Hepatocyte (in vitro differentiated cells): ENCODE measurements at regions not wholly inside any gene's neighbourhood (a gene's known extent, or its start where the extent isn't known, plus 50 kb on each side); places are given as distances from the start of the nearest gene placed in this dataset.

Source experiments
- DNase-seq: peaks from one replicate; pipeline ENCODE4 v3.0.0-alpha.2; 2016; ENCODE audit warnings: low spot score
- H2AFZ ChIP-seq: fragments of 200-600 bp; sonication (generic); 2 replicates; pipeline ENCODE4 v1.6.0; 2016; ENCODE audit warnings: antibody characterized with exemption, mild to moderate bottlenecking
- H3K27ac ChIP-seq: fragments of 200-600 bp; sonication (generic); 2 replicates; pipeline ENCODE4 v1.5.1; 2016; ENCODE audit warnings: mild to moderate bottlenecking
- H3K27me3 ChIP-seq: fragments of 200-600 bp; sonication (generic); 2 replicates; pipeline ENCODE4 v1.6.1; 2016
- H3K36me3 ChIP-seq: fragments of 200-600 bp; sonication (generic); replicated peaks from 2 replicates; pipeline ENCODE4 v1.5.1; 2016; ENCODE audit warnings: low read depth; ENCODE audit not compliant: insufficient read depth
- H3K4me1 ChIP-seq: fragments of 200-600 bp; sonication (generic); 2 replicates; pipeline ENCODE4 v1.5.1; 2016; ENCODE audit warnings: mild to moderate bottlenecking, moderate library complexity; ENCODE audit not compliant: insufficient read depth
- H3K4me2 ChIP-seq: fragments of 200-600 bp; sonication (generic); 2 replicates; pipeline ENCODE4 v1.6.0; 2016
- H3K4me3 ChIP-seq: fragments of 200-600 bp; sonication (generic); 2 replicates; pipeline ENCODE4 v1.5.1; 2016; ENCODE audit warnings: mild to moderate bottlenecking
- H3K79me2 ChIP-seq: fragments of 200-600 bp; sonication (generic); 2 replicates; pipeline ENCODE4 v1.6.0; 2017; ENCODE audit warnings: mild to moderate bottlenecking
- H3K9me2 ChIP-seq: fragments of 200-600 bp; sonication (generic); replicated peaks from 2 replicates; pipeline ENCODE4 v1.6.0; 2017; ENCODE audit warnings: mild to moderate bottlenecking; ENCODE audit not compliant: insufficient read depth
- H3K9me3 ChIP-seq: fragments of 200-600 bp; sonication (generic); 2 replicates; pipeline ENCODE4 v1.5.1; 2016; ENCODE audit warnings: low read depth, mild to moderate bottlenecking
- H4K20me1 ChIP-seq: fragments of 200-600 bp; sonication (generic); 2 replicates; pipeline ENCODE4 v1.6.0; 2016; ENCODE audit warnings: mild to moderate bottlenecking; ENCODE audit not compliant: insufficient read depth, poor library complexity, severe bottlenecking
- CTCF ChIP-seq: fragments of 200-600 bp; sonication (generic); IDR thresholded peaks from 2 replicates; pipeline ENCODE4 v1.5.1; 2016; ENCODE audit warnings: antibody characterized with exemption, mild to moderate bottlenecking; ENCODE audit not compliant: poor library complexity
- EZH2 ChIP-seq: fragments of 200-600 bp; sonication (generic); IDR thresholded peaks from 2 replicates; pipeline ENCODE4 v1.6.1; 2016; ENCODE audit warnings: antibody characterized with exemption, mild to moderate bottlenecking, borderline replicate concordance
- EZH2phosphoT487 ChIP-seq: fragments of 200-600 bp; sonication (generic); IDR thresholded peaks from one replicate; pipeline ENCODE4 v1.6.1; 2018; ENCODE audit warnings: antibody characterized with exemption, mild to moderate bottlenecking, low read depth, moderate library complexity; ENCODE audit not compliant: unreplicated experiment, severe bottlenecking
- WGBS: methylation state at CpG from one replicate; pipeline ENCODE4 v1.1.6; 2016; ENCODE audit warnings: low lambda C conversion rate; ENCODE audit errors: missing lambda C conversion rate; 5-methylcytosine and 5-hydroxymethylcytosine counted together

GRCh38 chr20:23203310-23203709 lies 117.2 kb upstream of the CD93 start:
- no peaks in the 10 kb centered on the region for H3K27me3 ChIP-seq
- TF ChIP-seq EZH2phosphoT487, result no peak
- no peak for TF ChIP-seq EZH2
- no peak for TF ChIP-seq CTCF

GRCh38 chr20:23201658-23202057 lies 115.5 kb upstream of the CD93 start:
- Histone ChIP-seq H3K9me2 (no peaks in the 10 kb centered on the region), H3K79me2 (no peaks in the 10 kb centered on the region), H4K20me1 (no peaks in the 10 kb centered on the region), H3K4me2 (no peak overlapping the region), H3K9me3 (no peaks in the 10 kb centered on the region), H3K27me3 (no peaks in the 10 kb centered on the region), H3K36me3 (no peaks in the 10 kb centered on the region), H3K4me1 (peaks cover 28% of the 10 kb centered on the region), H3K4me3 (no peak overlapping the region), H3K27ac (no peak overlapping the region), H2AFZ (no peak overlapping the region)
- TF ChIP-seq EZH2 (no peak), CTCF (no peak), EZH2phosphoT487 (no peak)
- 87% methylated on average over 6 of the region's 6 CpGs for whole genome bisulfite sequencing
- no peak for DNase-seq

More at GRCh38 chr20:23203310-23203709, 117.2 kb upstream of the CD93 start:
- Histone ChIP-seq H3K9me3 (no peaks in the 10 kb centered on the region), H3K79me2 (no peaks in the 10 kb centered on the region), H3K9me2 (no peaks in the 10 kb centered on the region), H2AFZ (no peak overlapping the region), H3K36me3 (no peaks in the 10 kb centered on the region), H3K4me3 (no peak overlapping the region), H4K20me1 (no peaks in the 10 kb centered on the region), H3K4me2 (no peak overlapping the region), H3K4me1 (peaks cover 32% of the 10 kb centered on the region), H3K27ac (no peak overlapping the region)
- DNase-seq, result no peak
- WGBS, result 89% methylated on average over 2 of the region's 2 CpGs

- Histone ChIP-seq H3K4me2 (no peak overlapping the region), H3K79me2 (no peaks in the 10 kb centered on the region), H2AFZ (no peak overlapping the region), H3K9me3 (no peaks in the 10 kb centered on the region), H3K36me3 (no peaks in the 10 kb centered on the region), H3K27me3 (no peaks in the 10 kb centered on the region), H3K27ac (no peak overlapping the region), H4K20me1 (no peaks in the 10 kb centered on the region), H3K9me2 (no peaks in the 10 kb centered on the region), H3K4me3 (no peak overlapping the region), H3K4me1 (peaks cover 21% of the 10 kb centered on the region)
- no peak for TF ChIP-seq EZH2phosphoT487
- TF ChIP-seq EZH2, result no peak
- peak; percentile 44 for TF ChIP-seq CTCF
- DNase-seq, result peak; percentile 75
- WGBS, result 36% methylated on average over 6 of the region's 6 CpGs
Observed at GRCh38 chr20:23200914-23201313, 114.8 kb upstream of the CD93 start.

- no peak overlapping the region for H3K4me3 ChIP-seq
- 93% methylated on average over 12 of the region's 12 CpGs for WGBS
- no peaks in the 10 kb centered on the region for H3K27me3 ChIP-seq
- TF ChIP-seq EZH2phosphoT487 (no peak), CTCF (no peak)
- H3K4me1 ChIP-seq, result peaks cover 19% of the 10 kb centered on the region
- H3K36me3 ChIP-seq, result no peaks in the 10 kb centered on the region
- DNase-seq, result no peak
- H4K20me1 ChIP-seq, result no peaks in the 10 kb centered on the region
- H2AFZ ChIP-seq, result no peak overlapping the region
- H3K9me2 ChIP-seq, result no peaks in the 10 kb centered on the region
- no peaks in the 10 kb centered on the region for H3K9me3 ChIP-seq
- H3K4me2 ChIP-seq, result no peak overlapping the region
- H3K79me2 ChIP-seq, result no peaks in the 10 kb centered on the region
- H3K27ac ChIP-seq, result no peak overlapping the region
Observed at GRCh38 chr20:23200413-23200812, 114.3 kb upstream of the CD93 start.
